Astrocyte (in vitro differentiated cells and primary cell): ENCODE measurements at regions not wholly inside any gene's neighbourhood (a gene's known extent, or its start where the extent isn't known, plus 50 kb on each side); places are given as distances from the start of the nearest gene placed in this dataset.

Experiments used
- CTCF ChIP-seq: IDR thresholded peaks from 2 replicates; pipeline ENCODE4 v1.5.1; 2011; ENCODE audit warnings: low read depth, mild to moderate bottlenecking, inconsistent platforms, low read length, moderate library complexity; ENCODE audit not compliant: insufficient read depth
- EZH2 ChIP-seq: IDR thresholded peaks from 2 replicates; pipeline ENCODE4 v1.6.1; 2012; ENCODE audit warnings: mild to moderate bottlenecking, low read length, inconsistent platforms; ENCODE audit not compliant: insufficient read depth

GRCh38 chr10:109701633-109702215 lies 221.6 kb downstream of the XPNPEP1 start:
- TF ChIP-seq CTCF, result no peak
- TF ChIP-seq EZH2, result no peak
